ENCODE measurements at regions not wholly inside any gene's neighbourhood (a gene's known extent, or its start where the extent isn't known, plus 50 kb on each side); places are given as distances from the start of the nearest gene placed in this dataset.

GRCh38 chr6:106830930-106831329 lies 143.6 kb downstream of the CD24 start (continued):
- TF ChIP-seq, protein P1, sequence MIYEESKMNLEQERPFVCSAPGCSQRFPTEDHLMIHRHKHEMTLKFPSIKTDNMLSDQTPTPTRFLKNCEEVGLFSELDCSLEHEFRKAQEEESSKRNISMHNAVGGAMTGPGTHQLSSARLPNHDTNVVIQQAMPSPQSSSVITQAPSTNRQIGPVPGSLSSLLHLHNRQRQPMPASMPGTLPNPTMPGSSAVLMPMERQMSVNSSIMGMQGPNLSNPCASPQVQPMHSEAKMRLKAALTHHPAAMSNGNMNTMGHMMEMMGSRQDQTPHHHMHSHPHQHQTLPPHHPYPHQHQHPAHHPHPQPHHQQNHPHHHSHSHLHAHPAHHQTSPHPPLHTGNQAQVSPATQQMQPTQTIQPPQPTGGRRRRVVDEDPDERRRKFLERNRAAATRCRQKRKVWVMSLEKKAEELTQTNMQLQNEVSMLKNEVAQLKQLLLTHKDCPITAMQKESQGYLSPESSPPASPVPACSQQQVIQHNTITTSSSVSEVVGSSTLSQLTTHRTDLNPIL (CRISPR knock-in tag; IDR thresholded peaks at IDR 0.05), result no peak
- TF ChIP-seq ETV5 (CRISPR knock-in tag; IDR thresholded peaks at IDR 0.05; ENCODE audit: low read depth), result no peak
- TF ChIP-seq ILF3 (IDR thresholded peaks at IDR 0.05; ENCODE audit: borderline replicate concordance), result no peak
- peak; percentile 86 for TF ChIP-seq DDX20 (tag; IDR thresholded peaks at IDR 0.05; ENCODE audit: low read depth)
- TF ChIP-seq, protein P2, sequence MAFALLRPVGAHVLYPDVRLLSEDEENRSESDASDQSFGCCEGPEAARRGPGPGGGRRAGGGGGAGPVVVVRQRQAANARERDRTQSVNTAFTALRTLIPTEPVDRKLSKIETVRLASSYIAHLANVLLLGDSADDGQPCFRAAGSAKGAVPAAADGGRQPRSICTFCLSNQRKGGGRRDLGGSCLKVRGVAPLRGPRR (CRISPR knock-in tag; IDR thresholded peaks at IDR 0.05), result no peak
- TF ChIP-seq HNRNPH1 (optimal IDR thresholded peaks at IDR 0.05; ENCODE audit: low read depth, low read length), result no peak
- no peak for TF ChIP-seq ZNF224 (CRISPR knock-in tag; IDR thresholded peaks at IDR 0.05)
- TF ChIP-seq HDAC6 (IDR thresholded peaks at IDR 0.05; ENCODE audit: low read depth, low read length), result no peak
- TF ChIP-seq KAT2B (IDR thresholded peaks at IDR 0.05; ENCODE audit: low read depth, low read length), result no peak
- no peak for TF ChIP-seq PHF20 (IDR thresholded peaks at IDR 0.05; ENCODE audit: partially characterized antibody)
- TF ChIP-seq FOXK2 (conservative IDR thresholded peaks at IDR 0.05 in 1 of 2, IDR thresholded peaks at IDR 0.05 in 1 of 2; ENCODE audit: low read depth in 2 of 2), result no peak
- TF ChIP-seq ESRRB (CRISPR knock-in tag; IDR thresholded peaks at IDR 0.05; ENCODE audit: borderline replicate concordance), result no peak
- no peak for TF ChIP-seq ZNF277 (CRISPR knock-in tag; IDR thresholded peaks at IDR 0.05; ENCODE audit: borderline replicate concordance)
- TF ChIP-seq NBN (IDR thresholded peaks at IDR 0.05; ENCODE audit: low read depth), result no peak
- TF ChIP-seq ATF1 (CRISPR knock-in tag; IDR thresholded peaks at IDR 0.05), result no peak
- no peak for TF ChIP-seq ATF1 (tag; IDR thresholded peaks at IDR 0.05)
- TF ChIP-seq, protein P3, sequence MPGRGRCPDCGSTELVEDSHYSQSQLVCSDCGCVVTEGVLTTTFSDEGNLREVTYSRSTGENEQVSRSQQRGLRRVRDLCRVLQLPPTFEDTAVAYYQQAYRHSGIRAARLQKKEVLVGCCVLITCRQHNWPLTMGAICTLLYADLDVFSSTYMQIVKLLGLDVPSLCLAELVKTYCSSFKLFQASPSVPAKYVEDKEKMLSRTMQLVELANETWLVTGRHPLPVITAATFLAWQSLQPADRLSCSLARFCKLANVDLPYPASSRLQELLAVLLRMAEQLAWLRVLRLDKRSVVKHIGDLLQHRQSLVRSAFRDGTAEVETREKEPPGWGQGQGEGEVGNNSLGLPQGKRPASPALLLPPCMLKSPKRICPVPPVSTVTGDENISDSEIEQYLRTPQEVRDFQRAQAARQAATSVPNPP (IDR thresholded peaks at IDR 0.05; ENCODE audit: borderline replicate concordance, insufficient read depth, insufficient read length), result no peak
- TF ChIP-seq ZFPM2 (CRISPR knock-in tag; IDR thresholded peaks at IDR 0.05), result no peak
- TF ChIP-seq, protein P4, sequence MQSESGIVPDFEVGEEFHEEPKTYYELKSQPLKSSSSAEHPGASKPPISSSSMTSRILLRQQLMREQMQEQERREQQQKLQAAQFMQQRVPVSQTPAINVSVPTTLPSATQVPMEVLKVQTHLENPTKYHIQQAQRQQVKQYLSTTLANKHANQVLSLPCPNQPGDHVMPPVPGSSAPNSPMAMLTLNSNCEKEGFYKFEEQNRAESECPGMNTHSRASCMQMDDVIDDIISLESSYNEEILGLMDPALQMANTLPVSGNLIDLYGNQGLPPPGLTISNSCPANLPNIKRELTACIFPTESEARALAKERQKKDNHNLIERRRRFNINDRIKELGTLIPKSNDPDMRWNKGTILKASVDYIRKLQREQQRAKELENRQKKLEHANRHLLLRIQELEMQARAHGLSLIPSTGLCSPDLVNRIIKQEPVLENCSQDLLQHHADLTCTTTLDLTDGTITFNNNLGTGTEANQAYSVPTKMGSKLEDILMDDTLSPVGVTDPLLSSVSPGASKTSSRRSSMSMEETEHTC (IDR thresholded peaks at IDR 0.05), result no peak
- no peak for TF ChIP-seq ZNF165 (CRISPR knock-in tag; IDR thresholded peaks at IDR 0.05; ENCODE audit: borderline replicate concordance)
- TF ChIP-seq ZNF253 (CRISPR knock-in tag; conservative IDR thresholded peaks at IDR 0.05), result no peak
- TF ChIP-seq ATF4 (CRISPR knock-in tag; IDR thresholded peaks at IDR 0.05), result no peak
- TF ChIP-seq EZH2 (IDR thresholded peaks at IDR 0.05; ENCODE audit: borderline replicate concordance, low read depth, low read length), result no peak
- TF ChIP-seq TRIM24 (IDR thresholded peaks at IDR 0.05), result no peak
- no peak for TF ChIP-seq OTX1 (CRISPR knock-in tag; IDR thresholded peaks at IDR 0.05)

Measured in K562 (cell line).